ENCODE measurements at regions not wholly inside any gene's neighbourhood (a gene's known extent, or its start where the extent isn't known, plus 50 kb on each side); places are given as distances from the start of the nearest gene placed in this dataset.
A peak's percentile ranks its signal among the peaks of the same experiment; 100 is the strongest.

GRCh38 chr4:180792541-180792940 lies 1450.7 kb upstream of the TENM3 start:
- no peak overlapping the region for H3K4me2 ChIP-seq (ENCODE audit: insufficient read depth, low read length, poor library complexity, severe bottlenecking)
- no peak overlapping the region for H3K9ac ChIP-seq (ENCODE audit: low read depth, low read length, poor library complexity)
- no peak overlapping the region for H4K8ac ChIP-seq (ENCODE audit: low read depth, low read length)
- no peaks in the 10 kb centered on the region for H3K9me3 ChIP-seq (replicated peaks in 1 of 2; ENCODE audit: control insufficient read depth in 2 of 2, insufficient read depth in 1 of 2, low read depth in 1 of 2, low read length in 2 of 2)
- H3K18ac ChIP-seq (ENCODE audit: low read length): no peak overlapping the region
- no peak overlapping the region for H3K14ac ChIP-seq (ENCODE audit: low read length)
- no peaks in the 10 kb centered on the region for H3K79me1 ChIP-seq (ENCODE audit: low read depth, low read length)
- H3K27me3 ChIP-seq (ENCODE audit: control insufficient read depth in 3 of 3, insufficient read depth in 3 of 3, low read depth in 1 of 3, low read length in 3 of 3): no peaks in the 10 kb centered on the region
- H3K4me1 ChIP-seq (ENCODE audit: control insufficient read depth in 2 of 2, insufficient read depth in 1 of 2, low read depth in 1 of 2, low read length in 2 of 2): peaks cover 2 to 4% of the 10 kb centered on the region in 2 donors
- H3K27ac ChIP-seq (replicated peaks; ENCODE audit: low read length): no peak overlapping the region
- no peak overlapping the region for H2AK5ac ChIP-seq (ENCODE audit: low read depth, low read length)
- H2BK5ac ChIP-seq (ENCODE audit: low read length): no peak overlapping the region
- no peak overlapping the region for H3K23ac ChIP-seq (ENCODE audit: low read depth, low read length, poor library complexity)
- no peak overlapping the region for H4K91ac ChIP-seq (ENCODE audit: low read depth, low read length, poor library complexity)
- H3K4ac ChIP-seq (ENCODE audit: low read length): no peak overlapping the region
- DNase-seq (ENCODE audit: low spot score): no peak
- no peaks in the 10 kb centered on the region for H3K36me3 ChIP-seq (replicated peaks in 1 of 2; ENCODE audit: control insufficient read depth in 2 of 2, insufficient read depth in 2 of 2, low read length in 2 of 2)
- H2BK12ac ChIP-seq (ENCODE audit: low read length): no peak overlapping the region
- H2AFZ ChIP-seq (ENCODE audit: low read length): peak overlapping the region; percentile 59
- H2BK120ac ChIP-seq (ENCODE audit: low read depth, low read length): no peak overlapping the region
- no peak overlapping the region for H2BK15ac ChIP-seq (ENCODE audit: low read length)
- no peak overlapping the region for H3K4me3 ChIP-seq (ENCODE audit: low read length in 2 of 2)

DNA sequence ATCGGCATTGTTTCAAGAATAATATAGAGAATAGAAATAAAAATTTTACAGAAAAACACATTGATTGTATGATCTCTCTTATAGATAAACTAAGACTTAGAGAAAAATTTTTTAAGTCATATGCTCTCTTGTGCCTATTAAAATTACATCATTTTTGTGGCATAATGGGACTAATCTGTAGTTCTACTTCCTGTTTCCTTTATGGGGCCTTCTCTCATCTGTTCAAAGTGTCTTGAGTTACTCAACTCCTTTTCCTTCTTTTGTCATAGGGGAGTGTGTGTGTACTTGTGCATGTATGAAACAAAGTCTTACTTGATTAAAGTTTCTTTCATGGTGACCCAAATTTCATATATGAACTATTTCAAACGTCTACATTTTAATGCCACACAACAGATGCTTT lies 1448.9 kb upstream of the TENM3 start:
- no peak for DNase-seq (ENCODE audit: low spot score)
- no peak overlapping the region for H3K23ac ChIP-seq (ENCODE audit: low read depth, low read length, poor library complexity)
- H4K8ac ChIP-seq (ENCODE audit: low read depth, low read length): no peak overlapping the region
- no peak overlapping the region for H3K9ac ChIP-seq (ENCODE audit: low read depth, low read length, poor library complexity)
- no peaks in the 10 kb centered on the region for H3K27me3 ChIP-seq (ENCODE audit: control insufficient read depth in 3 of 3, insufficient read depth in 3 of 3, low read depth in 1 of 3, low read length in 3 of 3)
- H2BK120ac ChIP-seq (ENCODE audit: low read depth, low read length): no peak overlapping the region
- no peak overlapping the region for H3K18ac ChIP-seq (ENCODE audit: low read length)
- no peak overlapping the region for H3K4ac ChIP-seq (ENCODE audit: low read length)
- H3K36me3 ChIP-seq (replicated peaks in 1 of 2; ENCODE audit: control insufficient read depth in 2 of 2, insufficient read depth in 2 of 2, low read length in 2 of 2): no peaks in the 10 kb centered on the region
- H3K4me2 ChIP-seq (ENCODE audit: insufficient read depth, low read length, poor library complexity, severe bottlenecking): no peak overlapping the region
- H3K14ac ChIP-seq (ENCODE audit: low read length): no peak overlapping the region
- no peaks in the 10 kb centered on the region for H3K9me3 ChIP-seq (replicated peaks in 1 of 2; ENCODE audit: control insufficient read depth in 2 of 2, insufficient read depth in 1 of 2, low read depth in 1 of 2, low read length in 2 of 2)
- WGBS, 2 donors (ENCODE audit: extremely low coverage in 2 of 2, insufficient read length in 2 of 2, insufficient replicate concordance in 1 of 2): no CpG with 5 or more reads among the region's 2 CpGs
- peaks cover 2 to 4% of the 10 kb centered on the region in 2 donors for H3K4me1 ChIP-seq (ENCODE audit: control insufficient read depth in 2 of 2, insufficient read depth in 1 of 2, low read depth in 1 of 2, low read length in 2 of 2)
- no peak overlapping the region for H2AK5ac ChIP-seq (ENCODE audit: low read depth, low read length)
- H2BK12ac ChIP-seq (ENCODE audit: low read length): no peak overlapping the region
- H3K27ac ChIP-seq (replicated peaks; ENCODE audit: low read length): no peak overlapping the region
- H3K4me3 ChIP-seq (ENCODE audit: low read length in 2 of 2): no peak overlapping the region
- no peak overlapping the region for H2BK5ac ChIP-seq (ENCODE audit: low read length)
- H3K79me1 ChIP-seq (ENCODE audit: low read depth, low read length): no peaks in the 10 kb centered on the region
- no peak overlapping the region for H2BK15ac ChIP-seq (ENCODE audit: low read length)
- no peak overlapping the region for H4K91ac ChIP-seq (ENCODE audit: low read depth, low read length, poor library complexity)
- H2AFZ ChIP-seq (ENCODE audit: low read length): no peak overlapping the region

DNA sequence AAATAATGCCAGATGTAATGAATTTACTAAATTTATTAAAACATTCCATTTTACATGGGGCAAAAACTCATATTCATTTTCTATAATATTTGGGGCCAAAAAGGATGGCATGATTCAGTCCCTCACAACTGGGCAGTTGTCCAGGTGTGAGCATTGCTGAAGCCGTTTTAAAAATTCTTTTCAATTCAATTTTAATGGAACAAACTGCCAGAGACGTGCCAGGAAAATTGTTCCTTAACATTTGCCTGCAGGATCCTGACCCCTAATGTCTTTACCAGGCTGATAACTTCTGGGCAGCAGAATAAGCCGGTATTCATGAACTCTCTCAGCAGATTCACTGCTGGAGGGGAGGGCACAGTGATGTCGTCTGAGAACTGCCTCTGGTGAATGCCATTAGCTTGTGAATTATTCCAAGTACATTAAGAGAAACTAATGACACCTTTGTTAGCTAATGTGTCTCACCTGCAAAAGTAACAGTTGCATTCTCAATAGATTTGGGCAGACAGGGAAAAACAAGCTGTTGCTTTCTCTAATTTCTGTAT lies 1445.1 kb upstream of the TENM3 start:
- Histone ChIP-seq H3K9ac (ENCODE audit: low read depth, low read length, poor library complexity) (no peak overlapping the region), H3K27me3 (ENCODE audit: control insufficient read depth in 3 of 3, insufficient read depth in 3 of 3, low read depth in 1 of 3, low read length in 3 of 3) (no peaks in the 10 kb centered on the region), H3K4ac (ENCODE audit: low read length) (no peak overlapping the region), H3K4me1 (ENCODE audit: control insufficient read depth in 2 of 2, insufficient read depth in 1 of 2, low read depth in 1 of 2, low read length in 2 of 2) (peaks cover under 1 to 2% of the 10 kb centered on the region in 2 donors), H3K14ac (ENCODE audit: low read length) (no peak overlapping the region), H3K79me1 (ENCODE audit: low read depth, low read length) (no peaks in the 10 kb centered on the region), H4K91ac (ENCODE audit: low read depth, low read length, poor library complexity) (no peak overlapping the region), H4K8ac (ENCODE audit: low read depth, low read length) (no peak overlapping the region), H2AFZ (ENCODE audit: low read length) (peak overlapping the region; percentile 9), H3K4me2 (ENCODE audit: insufficient read depth, low read length, poor library complexity, severe bottlenecking) (no peak overlapping the region), H3K23ac (ENCODE audit: low read depth, low read length, poor library complexity) (no peak overlapping the region), H2BK15ac (ENCODE audit: low read length) (no peak overlapping the region), H2AK5ac (ENCODE audit: low read depth, low read length) (no peak overlapping the region), H2BK12ac (ENCODE audit: low read length) (no peak overlapping the region), H3K9me3 (replicated peaks in 1 of 2; ENCODE audit: control insufficient read depth in 2 of 2, insufficient read depth in 1 of 2, low read depth in 1 of 2, low read length in 2 of 2) (no peaks in the 10 kb centered on the region), H3K4me3 (ENCODE audit: low read length in 2 of 2) (no peak overlapping the region), H3K18ac (ENCODE audit: low read length) (no peak overlapping the region), H3K36me3 (replicated peaks in 1 of 2; ENCODE audit: control insufficient read depth in 2 of 2, insufficient read depth in 2 of 2, low read length in 2 of 2) (no peaks in the 10 kb centered on the region), H3K27ac (replicated peaks; ENCODE audit: low read length) (no peak overlapping the region), H2BK120ac (ENCODE audit: low read depth, low read length) (no peak overlapping the region), H2BK5ac (ENCODE audit: low read length) (no peak overlapping the region)
- no CpG with 5 or more reads among the region's 4 CpGs for WGBS, 2 donors (ENCODE audit: extremely low coverage in 2 of 2, insufficient read length in 2 of 2, insufficient replicate concordance in 1 of 2)
- no peak for DNase-seq (ENCODE audit: low spot score)

- no peaks in the 10 kb centered on the region for H3K36me3 ChIP-seq (replicated peaks in 1 of 2; ENCODE audit: control insufficient read depth in 2 of 2, insufficient read depth in 2 of 2, low read length in 2 of 2)
Measured at GRCh38 chr4:180799798-180800197, 1443.4 kb upstream of the TENM3 start.

More at GRCh38 chr4:180799798-180800197, 1443.4 kb upstream of the TENM3 start:
- Histone ChIP-seq H2BK12ac (ENCODE audit: low read length) (no peak overlapping the region), H3K9me3 (replicated peaks in 1 of 2; ENCODE audit: control insufficient read depth in 2 of 2, insufficient read depth in 1 of 2, low read depth in 1 of 2, low read length in 2 of 2) (no peaks in the 10 kb centered on the region), H3K4me3 (ENCODE audit: low read length in 2 of 2) (no peak overlapping the region), H2BK15ac (ENCODE audit: low read length) (no peak overlapping the region), H4K91ac (ENCODE audit: low read depth, low read length, poor library complexity) (no peak overlapping the region), H4K8ac (ENCODE audit: low read depth, low read length) (no peak overlapping the region), H3K9ac (ENCODE audit: low read depth, low read length, poor library complexity) (no peak overlapping the region), H3K4me2 (ENCODE audit: insufficient read depth, low read length, poor library complexity, severe bottlenecking) (no peak overlapping the region), H3K18ac (ENCODE audit: low read length) (no peak overlapping the region), H3K4me1 (ENCODE audit: control insufficient read depth in 2 of 2, insufficient read depth in 1 of 2, low read depth in 1 of 2, low read length in 2 of 2) (peaks cover 0 to 1% of the 10 kb centered on the region in 2 donors), H2BK120ac (ENCODE audit: low read depth, low read length) (no peak overlapping the region), H2AK5ac (ENCODE audit: low read depth, low read length) (no peak overlapping the region), H3K4ac (ENCODE audit: low read length) (no peak overlapping the region), H2BK5ac (ENCODE audit: low read length) (no peak overlapping the region), H3K23ac (ENCODE audit: low read depth, low read length, poor library complexity) (no peak overlapping the region), H3K27ac (replicated peaks; ENCODE audit: low read length) (no peak overlapping the region), H3K79me1 (ENCODE audit: low read depth, low read length) (no peaks in the 10 kb centered on the region), H3K27me3 (ENCODE audit: control insufficient read depth in 3 of 3, insufficient read depth in 3 of 3, low read depth in 1 of 3, low read length in 3 of 3) (no peaks in the 10 kb centered on the region), H2AFZ (ENCODE audit: low read length) (no peak overlapping the region), H3K14ac (ENCODE audit: low read length) (no peak overlapping the region)
- no CpG with 5 or more reads among the region's 5 CpGs for WGBS, 2 donors (ENCODE audit: extremely low coverage in 2 of 2, insufficient read length in 2 of 2, insufficient replicate concordance in 1 of 2)
- DNase-seq (ENCODE audit: low spot score): no peak

Data from neuronal stem cell (in vitro differentiated cells).